Breast epithelium (tissue), 3 donors: ENCODE measurements at regions not wholly inside any gene's neighbourhood (a gene's known extent, or its start where the extent isn't known, plus 50 kb on each side); places are given as distances from the start of the nearest gene placed in this dataset.

ENCODE experiments used
- CTCF ChIP-seq, 3 donors: fragments of 450-650 bp; IDR thresholded peaks; one replicate each; pipeline ENCODE4 v1.5.1; 2016 to 2017; ENCODE audit warnings: antibody characterized with exemption in 3 of 3, mild to moderate bottlenecking in 3 of 3, moderate library complexity in 3 of 3
- POLR2A ChIP-seq: fragments of 450-650 bp; IDR thresholded peaks from one replicate; pipeline ENCODE4 v1.6.1; 2016; ENCODE audit warnings: antibody characterized with exemption, mild to moderate bottlenecking, moderate library complexity
- POLR2AphosphoS5 ChIP-seq, 3 donors: sonication (generic); formaldehyde crosslinking; IDR thresholded peaks; one replicate each; pipeline ENCODE4 v1.6.1; 2017; ENCODE audit warnings: antibody characterized with exemption in 3 of 3

GRCh38 chr1:93775224-93775623, 93.6 kb upstream of the BCAR3 start:
- no peak for TF ChIP-seq CTCF (IDR thresholded peaks at IDR 0.05)
- no peak for TF ChIP-seq POLR2A
- TF ChIP-seq POLR2AphosphoS5 (IDR thresholded peaks at IDR 0.05), result no peak
